IMR-90 (cell line): ENCODE measurements at regions not wholly inside any gene's neighbourhood (a gene's known extent, or its start where the extent isn't known, plus 50 kb on each side); places are given as distances from the start of the nearest gene placed in this dataset.
A peak's percentile ranks its signal among the peaks of the same experiment; 100 is the strongest.

ENCODE experiments used
- ATAC-seq: fragments of 200-7000 bp; cut with Tn5 transposase; 2 replicates; pipeline ENCODE4 v1.9.1; 2020; ENCODE audit warnings: low read depth, mild to moderate bottlenecking, moderate library complexity
- BruUV-seq: library from RNA; stranded (reverse); fragments of 400-500 nt; replicated peaks from 2 replicates; lab custom pipeline; 2021; lab: Mats Ljungman, UMichigan
- CTCF ChIA-PET: fragments of 300-600 bp; formaldehyde crosslinking; extraction: SDS; loops from one replicate; lab custom pipeline; 2021; ENCODE audit warnings: antibody characterized with exemption; lab: Yijun Ruan, JAX
- POLR2A ChIA-PET: fragments of 300-600 bp; sonication (Branson Sonifier 250); formaldehyde crosslinking; loops from one replicate; lab custom pipeline; 2022; ENCODE audit warnings: antibody characterized with exemption; ENCODE audit not compliant: unreplicated experiment; lab: Charles Lee
- DNase-seq: peaks from one replicate; pipeline ENCODE4 v3.0.0; 2013
- H2AFZ ChIP-seq: replicated peaks from 2 replicates; pipeline ENCODE3; 2013; ENCODE audit warnings: low read length, mild to moderate bottlenecking; ENCODE audit not compliant: poor library complexity
- H2AK5ac ChIP-seq: 2 replicates; pipeline ENCODE4 v1.6.1; 2013; ENCODE audit warnings: low read depth, low read length, inconsistent platforms
- H2AK9ac ChIP-seq: replicated peaks from 2 replicates; pipeline ENCODE3; 2013; ENCODE audit warnings: mild to moderate bottlenecking, low read depth, low read length, moderate library complexity; ENCODE audit not compliant: poor library complexity
- H2BK120ac ChIP-seq: 2 replicates; pipeline ENCODE4 v1.6.1; 2013; ENCODE audit warnings: low read depth, low read length, inconsistent platforms
- H2BK15ac ChIP-seq: 3 replicates; pipeline ENCODE4 v1.6.1; 2013; ENCODE audit warnings: low read depth, low read length, inconsistent platforms
- H2BK20ac ChIP-seq: 2 replicates; pipeline ENCODE4 v1.6.1; 2013; ENCODE audit warnings: low read depth, mild to moderate bottlenecking, inconsistent platforms, low read length, moderate library complexity
- H2BK5ac ChIP-seq: 2 replicates; pipeline ENCODE4 v1.6.1; 2013; ENCODE audit warnings: mild to moderate bottlenecking, low read depth, low read length, inconsistent platforms; ENCODE audit not compliant: poor library complexity, severe bottlenecking
- H3K14ac ChIP-seq: replicated peaks from 2 replicates; pipeline ENCODE4 v1.6.1; 2013; ENCODE audit warnings: low read depth, low read length, inconsistent platforms
- H3K18ac ChIP-seq: 2 replicates; pipeline ENCODE4 v1.6.1; 2013; ENCODE audit warnings: low read depth, low read length, control low read depth
- H3K23ac ChIP-seq: 2 replicates; pipeline ENCODE4 v1.6.1; 2013; ENCODE audit warnings: low read depth, low read length, inconsistent platforms
- H3K27ac ChIP-seq: 2 replicates; pipeline ENCODE4 v1.5.1; 2013; ENCODE audit warnings: mild to moderate bottlenecking, control low read depth, low read length; ENCODE audit not compliant: insufficient read depth
- H3K27me3 ChIP-seq: 2 replicates; pipeline ENCODE4 v1.6.1; 2013; ENCODE audit warnings: low read length; ENCODE audit not compliant: control insufficient read depth, insufficient read depth
- H3K36me3 ChIP-seq: 2 replicates; pipeline ENCODE4 v1.6.1; 2013; ENCODE audit warnings: low read length, mixed read lengths; ENCODE audit not compliant: control insufficient read depth, insufficient read depth
- H3K4ac ChIP-seq: 2 replicates; pipeline ENCODE4 v1.6.1; 2013; ENCODE audit warnings: low read depth, low read length, inconsistent platforms
- H3K4me1 ChIP-seq: 2 replicates; pipeline ENCODE4 v1.6.1; 2013; ENCODE audit warnings: low read length, mixed read lengths; ENCODE audit not compliant: control insufficient read depth, insufficient read depth
- H3K4me2 ChIP-seq: 2 replicates; pipeline ENCODE4 v1.6.1; 2013; ENCODE audit warnings: low read depth, mild to moderate bottlenecking, control low read depth, low read length, moderate library complexity
- H3K4me3 ChIP-seq: 2 replicates; pipeline ENCODE4 v1.5.1; 2013; ENCODE audit warnings: low read depth, mild to moderate bottlenecking, control low read depth, low read length, moderate library complexity; ENCODE audit not compliant: insufficient read depth
- H3K56ac ChIP-seq: 2 replicates; pipeline ENCODE4 v1.6.1; 2013; ENCODE audit warnings: low read length, inconsistent platforms; ENCODE audit not compliant: insufficient read depth; ENCODE audit errors: extremely low read depth
- H3K79me1 ChIP-seq, 2 experiments: 2 replicates each; pipeline ENCODE4 v1.6.1; 2013; ENCODE audit warnings: low read length in 2 of 2, inconsistent platforms in 1 of 2, low read depth in 1 of 2
- H3K9ac ChIP-seq: 2 replicates; pipeline ENCODE4 v1.6.1; 2013; ENCODE audit warnings: low read depth, low read length, control low read depth
- H3K9me1 ChIP-seq: 2 replicates; pipeline ENCODE4 v1.6.1; 2013; ENCODE audit warnings: low read length, inconsistent platforms; ENCODE audit not compliant: insufficient read depth
- H3K9me3 ChIP-seq: 2 replicates; pipeline ENCODE4 v1.6.1; 2013; ENCODE audit warnings: low read length; ENCODE audit not compliant: control insufficient read depth, insufficient read depth
- H4K20me1 ChIP-seq: 2 replicates; pipeline ENCODE4 v1.6.1; 2013; ENCODE audit warnings: low read length, inconsistent platforms; ENCODE audit not compliant: insufficient read depth
- H4K5ac ChIP-seq: 2 replicates; pipeline ENCODE4 v1.6.1; 2013; ENCODE audit warnings: mild to moderate bottlenecking, low read depth, low read length, control low read depth
- H4K8ac ChIP-seq, 2 experiments: 2 replicates each; pipeline ENCODE4 v1.6.1; 2013; ENCODE audit warnings: low read depth in 2 of 2, low read length in 2 of 2, control low read depth in 1 of 2, inconsistent platforms in 1 of 2
- H4K91ac ChIP-seq: 2 replicates; pipeline ENCODE4 v1.6.1; 2013; ENCODE audit warnings: low read depth, low read length, inconsistent platforms; ENCODE audit not compliant: insufficient read depth
- BHLHE40 ChIP-seq: fragments of 150-350 bp; IDR thresholded peaks from 2 replicates; pipeline ENCODE4 v1.6.1; 2016; ENCODE audit warnings: mild to moderate bottlenecking, low read depth, low read length
- ELK1 ChIP-seq: fragments of 150-350 bp; IDR thresholded peaks from 2 replicates; pipeline ENCODE4 v1.6.1; 2016; ENCODE audit warnings: low read depth, mild to moderate bottlenecking, low read length, moderate library complexity, borderline replicate concordance
- FOS ChIP-seq: fragments of 150-350 bp; IDR thresholded peaks from 2 replicates; pipeline ENCODE4 v1.6.1; 2016; ENCODE audit warnings: low read depth, low read length
- MXI1 ChIP-seq: IDR thresholded peaks from 2 replicates; pipeline ENCODE4 v1.6.1; 2012; ENCODE audit warnings: low read depth, mild to moderate bottlenecking, low read length, moderate library complexity, borderline replicate concordance
- NFE2L2 ChIP-seq: fragments of 150-350 bp; IDR thresholded peaks from 2 replicates; pipeline ENCODE4 v1.6.1; 2016; ENCODE audit warnings: low read depth, mild to moderate bottlenecking, low read length
- RAD21 ChIP-seq: IDR thresholded peaks from 2 replicates; pipeline ENCODE4 v1.6.1; 2012; ENCODE audit warnings: low read length, improper control_type of control experiment
- SMC3 ChIP-seq: fragments of 150-350 bp; IDR thresholded peaks from 2 replicates; pipeline ENCODE4 v1.6.1; 2016; ENCODE audit warnings: low read depth, mild to moderate bottlenecking, antibody characterized with exemption, low read length, moderate library complexity
- WGBS, 2 experiments: methylation state at CpG; one replicate each; pipeline versions ENCODE4 v1.1.5 to v1.1.7; 2013; ENCODE audit warnings: missing lambda C conversion rate in 2 of 2; ENCODE audit not compliant: insufficient read length in 1 of 2; ENCODE audit errors: extremely low coverage in 2 of 2; 5-methylcytosine and 5-hydroxymethylcytosine counted together
- dilution Hi-C: fragments of 300-500 bp; cut with HindIII; formaldehyde crosslinking; loops from one replicate; pipeline ENCODE4 v1.14.3; 2018; ENCODE audit warnings: low sequenced_read_pairs; ENCODE audit not compliant: unreplicated experiment
- in situ Hi-C: fragments of 300-500 bp; cut with MboI; formaldehyde crosslinking; loops from 3 replicates; pipeline ENCODE4 v1.14.3; 2019; ENCODE audit warnings: low sequenced_read_pairs, inconsistent platforms, mixed read lengths
- intact Hi-C: fragments of 100-400 bp; cut with micrococcal nuclease; formaldehyde crosslinking; loops from 2 replicates; pipeline ENCODE4 v1.10.0; 2022

GRCh38 chr4:175035905-175036304 lies 117.7 kb downstream of the ADAM29 start:
- Histone ChIP-seq H3K18ac (no peak overlapping the region), H4K20me1 (no peaks in the 10 kb centered on the region), H3K9me3 (peaks cover 7% of the 10 kb centered on the region; the same call in 1 of the 2 replicates), H2BK5ac (no peak overlapping the region), H3K36me3 (no peaks in the 10 kb centered on the region), H2BK20ac (no peak overlapping the region), H3K79me1 (no peaks in the 10 kb centered on the region), H3K56ac (no peak overlapping the region), H3K23ac (no peak overlapping the region), H4K5ac (no peak overlapping the region), H3K4ac (no peak overlapping the region), H3K14ac (no peak overlapping the region), H3K4me2 (no peak overlapping the region), H2AFZ (no peak overlapping the region), H3K4me1 (no peaks in the 10 kb centered on the region), H2AK5ac (no peak overlapping the region), H3K4me3 (no peak overlapping the region), H4K8ac (no peak overlapping the region), H3K9ac (no peak overlapping the region), H3K27me3 (no peaks in the 10 kb centered on the region), H2AK9ac (no peak overlapping the region), H3K27ac (no peak overlapping the region), H2BK120ac (no peak overlapping the region), H2BK15ac (no peak overlapping the region), H4K91ac (no peak overlapping the region), H3K9me1 (no peaks in the 10 kb centered on the region)
- DNase-seq (no peak), ATAC-seq (peak; percentile 44)
- intact Hi-C loops = no loop called here
- WGBS, 2 experiments = no CpG with 5 or more reads among the region's 2 CpGs
- no TSS peak for BruUV-seq
- dilution Hi-C loops = no loop called here
- ChIA-PET POLR2A (no interaction called here), CTCF (no interaction called here)
- TF ChIP-seq FOS (no peak), BHLHE40 (no peak), NFE2L2 (no peak), MXI1 (no peak), RAD21 (no peak), SMC3 (no peak), ELK1 (no peak)
- in situ Hi-C loops = no loop called here
